AG09309 (cell line): ENCODE measurements at regions not wholly inside any gene's neighbourhood (a gene's known extent, or its start where the extent isn't known, plus 50 kb on each side); places are given as distances from the start of the nearest gene placed in this dataset.
A peak's percentile ranks its signal among the peaks of the same experiment; 100 is the strongest.

Experiments used
- DNase-seq: peaks from one replicate; pipeline ENCODE4 v3.0.0-alpha.2; 2010; ENCODE audit warnings: low read depth
- H3K4me3 ChIP-seq: 2 replicates; pipeline ENCODE4 v1.5.1; 2011; ENCODE audit warnings: mild to moderate bottlenecking, low read depth, low read length, moderate library complexity; ENCODE audit not compliant: control insufficient read depth
- TF ChIP-seq, protein P1 (sequence below): IDR thresholded peaks from 2 replicates; pipeline ENCODE4 v1.5.1; 2011; ENCODE audit warnings: mild to moderate bottlenecking, low read depth, low read length, inconsistent platforms; ENCODE audit not compliant: insufficient read depth, control insufficient read depth; ENCODE audit errors: missing control alignments

DNA sequence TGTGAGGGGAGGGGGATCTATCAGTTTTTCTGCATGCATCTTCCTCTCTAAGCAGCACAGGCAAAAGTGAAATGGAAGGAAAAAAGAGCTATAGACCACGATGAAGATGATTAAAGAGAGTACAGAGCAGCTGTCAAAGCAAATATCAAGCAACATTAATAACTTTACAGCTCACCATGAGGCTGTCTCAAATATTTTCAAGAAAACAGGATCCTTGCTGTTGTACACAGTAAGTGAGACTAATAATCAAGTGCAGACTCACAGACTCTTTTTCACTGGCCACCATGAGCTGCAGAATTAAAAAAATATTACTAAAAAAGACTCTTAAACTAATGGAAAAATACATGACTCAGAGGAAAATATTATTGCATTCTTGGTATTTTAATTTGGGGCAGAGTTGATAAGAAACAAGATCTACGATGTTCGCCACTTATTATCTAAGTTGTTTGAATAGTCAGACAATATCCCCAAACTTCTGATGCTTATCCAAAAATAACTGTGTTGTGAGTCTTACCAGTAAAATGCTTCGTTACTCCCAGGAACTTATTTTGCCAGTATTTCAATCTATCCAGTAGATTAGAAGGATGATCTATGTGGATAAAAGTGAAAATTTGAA, 817.5 kb upstream of the ALCAM start:
- TF ChIP-seq, protein P1, sequence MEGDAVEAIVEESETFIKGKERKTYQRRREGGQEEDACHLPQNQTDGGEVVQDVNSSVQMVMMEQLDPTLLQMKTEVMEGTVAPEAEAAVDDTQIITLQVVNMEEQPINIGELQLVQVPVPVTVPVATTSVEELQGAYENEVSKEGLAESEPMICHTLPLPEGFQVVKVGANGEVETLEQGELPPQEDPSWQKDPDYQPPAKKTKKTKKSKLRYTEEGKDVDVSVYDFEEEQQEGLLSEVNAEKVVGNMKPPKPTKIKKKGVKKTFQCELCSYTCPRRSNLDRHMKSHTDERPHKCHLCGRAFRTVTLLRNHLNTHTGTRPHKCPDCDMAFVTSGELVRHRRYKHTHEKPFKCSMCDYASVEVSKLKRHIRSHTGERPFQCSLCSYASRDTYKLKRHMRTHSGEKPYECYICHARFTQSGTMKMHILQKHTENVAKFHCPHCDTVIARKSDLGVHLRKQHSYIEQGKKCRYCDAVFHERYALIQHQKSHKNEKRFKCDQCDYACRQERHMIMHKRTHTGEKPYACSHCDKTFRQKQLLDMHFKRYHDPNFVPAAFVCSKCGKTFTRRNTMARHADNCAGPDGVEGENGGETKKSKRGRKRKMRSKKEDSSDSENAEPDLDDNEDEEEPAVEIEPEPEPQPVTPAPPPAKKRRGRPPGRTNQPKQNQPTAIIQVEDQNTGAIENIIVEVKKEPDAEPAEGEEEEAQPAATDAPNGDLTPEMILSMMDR: no peak
- DNase-seq: no peak
- H3K4me3 ChIP-seq: no peak overlapping the region

DNA sequence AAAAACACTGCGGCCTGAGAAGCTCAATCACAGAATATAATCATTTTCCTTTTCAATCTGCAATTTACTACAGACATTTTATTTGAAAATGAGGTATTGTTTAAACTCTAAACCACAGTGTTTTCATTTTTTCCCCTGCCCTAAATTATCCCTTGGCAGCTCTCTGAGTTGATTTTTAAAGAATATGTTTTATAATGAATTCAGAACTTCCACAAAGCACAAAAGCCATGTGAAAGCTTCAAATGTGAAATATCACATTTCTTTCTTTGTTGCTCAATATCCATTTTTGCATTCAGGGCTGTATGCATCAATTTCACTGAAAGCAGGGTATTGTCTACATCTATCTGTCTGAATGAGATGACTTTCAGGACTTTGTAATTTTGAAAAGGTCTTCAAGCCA, 813.6 kb upstream of the ALCAM start:
- no peak for DNase-seq
- TF ChIP-seq, protein P1: no peak
- no peak overlapping the region for H3K4me3 ChIP-seq

DNA sequence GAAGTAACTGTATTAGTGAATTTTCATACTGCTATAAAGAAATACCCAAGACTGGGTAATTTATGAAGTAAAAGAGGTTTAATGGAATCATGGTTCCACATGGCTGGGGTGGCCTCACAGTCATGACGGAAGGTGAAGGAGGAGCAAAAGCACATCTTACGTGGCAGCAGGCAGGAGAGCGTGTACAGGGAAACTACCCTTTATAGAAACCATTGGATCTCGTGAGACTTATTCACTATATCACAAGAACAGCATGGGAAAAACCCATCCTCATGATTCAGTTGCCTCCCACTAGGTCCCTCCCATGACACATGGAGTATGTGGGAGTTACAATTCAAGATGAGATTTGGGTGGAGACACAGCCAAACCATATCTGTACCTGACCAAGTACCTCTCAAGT, 812.3 kb upstream of the ALCAM start:
- TF ChIP-seq, protein P1: no peak
- H3K4me3 ChIP-seq: no peak overlapping the region
- no peak for DNase-seq

DNA sequence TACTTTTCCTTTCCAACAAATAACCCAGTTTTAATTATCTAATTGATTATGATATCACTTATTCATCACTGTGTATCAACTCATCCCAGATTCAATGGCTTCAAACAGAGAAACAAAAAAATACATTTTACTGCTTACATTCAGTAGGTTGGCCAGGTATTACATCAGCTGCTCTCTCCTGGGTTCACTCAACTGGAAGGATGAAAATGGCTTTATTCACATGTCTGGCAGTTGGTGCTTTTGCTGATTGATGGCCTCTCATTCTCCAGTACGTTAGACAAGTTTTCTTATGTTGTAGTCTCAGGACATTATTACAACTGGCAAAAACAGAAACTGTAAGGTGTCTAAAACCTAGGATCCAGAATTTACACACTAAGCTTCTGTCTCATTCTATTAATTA, 811.0 kb upstream of the ALCAM start:
- TF ChIP-seq, protein P1: no peak
- DNase-seq: no peak
- H3K4me3 ChIP-seq: no peak overlapping the region

DNA sequence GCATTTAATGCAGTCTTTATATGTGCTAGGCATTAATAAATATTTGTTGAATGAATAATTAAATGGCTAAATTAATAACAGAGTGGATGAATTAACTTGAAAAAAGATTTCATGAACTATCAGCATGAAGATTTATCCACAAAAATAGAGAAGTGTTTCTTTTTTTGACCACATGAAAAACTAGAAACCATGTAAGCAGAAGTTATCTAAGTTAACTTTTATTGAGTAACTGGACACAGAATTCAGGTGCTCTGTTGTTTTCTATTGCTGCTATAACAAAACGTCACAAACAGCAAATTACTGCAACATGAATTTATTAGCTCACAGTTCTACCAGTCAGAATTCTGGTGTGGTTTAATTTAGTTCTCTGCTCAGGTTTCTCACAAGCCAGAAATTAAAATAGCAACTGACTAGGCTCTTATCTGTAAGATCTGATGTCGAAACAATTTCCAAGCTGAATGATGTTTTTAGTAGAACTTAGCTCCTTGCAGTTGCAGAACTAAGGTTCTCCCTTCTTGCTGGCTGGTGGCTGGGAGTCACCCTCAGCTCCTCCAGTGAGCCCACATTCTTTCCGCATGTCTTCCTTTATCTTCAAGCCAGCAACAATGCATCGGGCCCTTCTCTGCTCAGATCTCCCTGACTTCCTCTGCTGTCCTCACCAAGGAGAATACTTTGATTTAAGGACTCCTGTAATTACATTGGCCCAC, 810.2 kb upstream of the ALCAM start:
- peak; percentile 14 for DNase-seq
- H3K4me3 ChIP-seq: no peak overlapping the region
- TF ChIP-seq, protein P1: no peak

DNA sequence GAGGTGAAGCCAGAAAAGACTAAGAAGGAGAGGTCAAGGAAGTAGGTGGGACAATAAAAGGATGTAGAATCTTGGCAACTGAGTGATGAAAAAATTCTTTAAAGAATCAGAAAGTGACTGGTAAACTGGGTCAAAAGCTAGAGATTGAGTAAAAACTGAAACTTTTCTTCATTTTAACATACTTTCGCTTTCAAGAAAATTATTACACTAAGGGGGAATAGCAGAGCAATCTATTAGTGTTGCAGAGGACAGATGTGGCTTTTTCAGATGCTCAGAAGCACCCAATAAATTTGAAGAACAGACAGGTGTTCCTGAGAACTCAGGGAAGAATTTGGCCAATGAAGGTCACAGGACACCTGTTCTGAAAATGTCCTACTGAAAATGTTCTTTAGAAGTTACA, 805.4 kb upstream of the ALCAM start:
- TF ChIP-seq, protein P1: no peak
- DNase-seq: no peak
- no peak overlapping the region for H3K4me3 ChIP-seq

DNA sequence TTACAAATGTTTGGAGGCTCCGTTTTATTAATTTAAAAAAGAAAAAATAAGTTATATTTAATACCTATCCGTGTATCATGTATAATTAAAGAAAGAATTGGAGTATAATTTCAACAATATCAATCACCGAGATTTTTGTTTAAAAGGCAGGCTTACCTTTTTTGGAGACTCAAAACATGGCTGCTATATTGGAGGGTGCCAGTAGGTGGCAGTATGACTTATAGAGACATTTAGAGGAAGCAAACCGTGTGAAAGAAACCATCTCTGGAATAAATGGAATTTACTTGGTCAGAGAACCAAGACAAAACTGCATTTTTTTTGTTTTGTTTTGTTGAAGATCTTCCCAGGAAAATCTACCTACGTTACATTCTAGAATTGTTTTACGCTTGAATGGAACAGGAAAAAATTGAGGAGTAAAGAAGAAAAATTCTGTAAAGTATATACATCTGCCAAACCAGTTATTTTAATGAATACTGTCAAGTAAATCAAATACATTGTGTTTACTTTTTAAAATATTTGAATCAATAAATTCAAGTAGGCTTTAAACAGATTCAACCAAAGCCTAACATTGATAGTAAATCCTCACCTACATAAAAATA, 802.6 kb upstream of the ALCAM start:
- DNase-seq: peak; percentile 17
- H3K4me3 ChIP-seq: no peak overlapping the region
- TF ChIP-seq, protein P1: peak; percentile 71
